ENCODE measurements at regions not wholly inside any gene's neighbourhood (a gene's known extent, or its start where the extent isn't known, plus 50 kb on each side); places are given as distances from the start of the nearest gene placed in this dataset.

GRCh38 chr1:24986372-24986965 is 56.4 kb upstream of the RUNX3 start:
- Histone ChIP-seq H3K36me3 (ENCODE audit: control insufficient read depth in 2 of 3, insufficient read depth in 3 of 3, low read length in 3 of 3) (no peaks in the 10 kb centered on the region), H3K9me3 (ENCODE audit: control insufficient read depth in 2 of 3, insufficient read depth in 1 of 3, low read length in 3 of 3) (no peaks in the 10 kb centered on the region), H3K27me3 (ENCODE audit: control insufficient read depth, insufficient read depth, low read length) (no peaks in the 10 kb centered on the region), H3K9ac (ENCODE audit: low read length in 3 of 3) (no peak overlapping the region), H3K4me1 (ENCODE audit: control insufficient read depth in 2 of 3, insufficient read depth in 2 of 3, low read depth in 1 of 3, low read length in 3 of 3) (no peaks in the 10 kb centered on the region), H3K4me3 (ENCODE audit: low read length in 3 of 3) (no peak overlapping the region), H3K27ac (ENCODE audit: low read depth in 2 of 2, low read length in 2 of 2) (no peak overlapping the region)
- FAIRE-seq = no peak
- intact Hi-C loops (cut with DNase I) = no loop called here
- no peak for DNase-seq
- no peak for TF ChIP-seq CTCF (IDR thresholded peaks at IDR 0.05; ENCODE audit: borderline replicate concordance, extremely low read depth, insufficient read depth)

- no peaks in the 10 kb centered on the region for H3K27me3 ChIP-seq (ENCODE audit: control insufficient read depth, insufficient read depth, low read length)
- no peaks in the 10 kb centered on the region for H3K4me1 ChIP-seq (ENCODE audit: control insufficient read depth in 2 of 3, insufficient read depth in 2 of 3, low read depth in 1 of 3, low read length in 3 of 3)
- no peak overlapping the region for H3K4me3 ChIP-seq (ENCODE audit: low read length in 3 of 3)
- H3K36me3 ChIP-seq (ENCODE audit: control insufficient read depth in 2 of 3, insufficient read depth in 3 of 3, low read length in 3 of 3) = no peaks in the 10 kb centered on the region
- H3K9me3 ChIP-seq (ENCODE audit: control insufficient read depth in 2 of 3, insufficient read depth in 1 of 3, low read length in 3 of 3) = no peaks in the 10 kb centered on the region
- no peak overlapping the region for H3K27ac ChIP-seq (ENCODE audit: low read depth in 2 of 2, low read length in 2 of 2)
- intact Hi-C loops (cut with DNase I) = no loop called here
- DNase-seq (no peak), FAIRE-seq (no peak)
- no peak for TF ChIP-seq CTCF (IDR thresholded peaks at IDR 0.05; ENCODE audit: borderline replicate concordance, extremely low read depth, insufficient read depth)
- no peak overlapping the region for H3K9ac ChIP-seq (ENCODE audit: low read length in 3 of 3)
Measured at GRCh38 chr1:24985737-24986136, 55.7 kb upstream of the RUNX3 start.

GRCh38 chr1:24984800-24985522 is 54.9 kb upstream of the RUNX3 start:
- DNase-seq = peak in 1 of 5 donors; percentile 41
- no peak overlapping the region for H3K9ac ChIP-seq (ENCODE audit: low read length in 3 of 3)
- no peak overlapping the region for H3K4me3 ChIP-seq (ENCODE audit: low read length in 3 of 3)
- FAIRE-seq = no peak
- no peaks in the 10 kb centered on the region for H3K36me3 ChIP-seq (ENCODE audit: control insufficient read depth in 2 of 3, insufficient read depth in 3 of 3, low read length in 3 of 3)
- intact Hi-C loops (cut with DNase I) = no loop called here
- no peaks in the 10 kb centered on the region for H3K9me3 ChIP-seq (ENCODE audit: control insufficient read depth in 2 of 3, insufficient read depth in 1 of 3, low read length in 3 of 3)
- no peaks in the 10 kb centered on the region for H3K4me1 ChIP-seq (ENCODE audit: control insufficient read depth in 2 of 3, insufficient read depth in 2 of 3, low read depth in 1 of 3, low read length in 3 of 3)
- H3K27me3 ChIP-seq (ENCODE audit: control insufficient read depth, insufficient read depth, low read length) = no peaks in the 10 kb centered on the region
- H3K27ac ChIP-seq (ENCODE audit: low read depth in 2 of 2, low read length in 2 of 2) = no peak overlapping the region
- TF ChIP-seq CTCF (IDR thresholded peaks at IDR 0.05; ENCODE audit: borderline replicate concordance, extremely low read depth, insufficient read depth) = no peak
